Stomach (tissue), 8 donors: ENCODE measurements at regions not wholly inside any gene's neighbourhood (a gene's known extent, or its start where the extent isn't known, plus 50 kb on each side); places are given as distances from the start of the nearest gene placed in this dataset.
"Not testable (repeated sequence)": the region's sequence is repeated elsewhere in the genome, so short reads cannot be mapped to it uniquely, and the experiment has no call there.

Experiments
- DNase-seq, 2 donors: peaks; one replicate each; pipeline versions ENCODE4 v3.0.0 to v3.0.0-alpha.2; 2013 to 2019
- H3K27ac ChIP-seq, 5 donors: fragments of 200-600 bp in 4 of 5; sonication (generic) in 4 of 5; one replicate each; pipeline ENCODE4 v1.5.1; 2013 to 2019; ENCODE audit warnings: mild to moderate bottlenecking in 1 of 5, moderate library complexity in 1 of 5
- H3K27me3 ChIP-seq, 3 donors: fragments of 200-600 bp; sonication (generic); one replicate each; pipeline ENCODE4 v1.5.1; 2017 to 2019; ENCODE audit warnings: mixed run types in 1 of 3
- H3K36me3 ChIP-seq, 4 donors: fragments of 200-600 bp; sonication (generic); 1 replicate in 3 of 4; 2 replicates in 1 of 4; pipeline ENCODE4 v1.5.1; 2016 to 2019
- H3K4me1 ChIP-seq, 4 donors: fragments of 200-600 bp; sonication (generic); one replicate each; pipeline ENCODE4 v1.5.1; 2016 to 2019
- H3K4me3 ChIP-seq, 4 donors: fragments of 200-600 bp; sonication (generic) in 3 of 4; one replicate each; pipeline ENCODE4 v1.5.1; 2016 to 2019; ENCODE audit warnings: mild to moderate bottlenecking in 1 of 4
- H3K9me3 ChIP-seq, 4 donors: fragments of 200-600 bp; sonication (generic); one replicate each; pipeline ENCODE4 v1.5.1; 2016 to 2019
- EP300 ChIP-seq: sonication (generic); formaldehyde crosslinking; IDR thresholded peaks from one replicate; pipeline ENCODE4 v1.6.1; 2017; ENCODE audit warnings: antibody characterized with exemption
- POLR2A ChIP-seq, 4 donors: fragments of 450-650 bp; IDR thresholded peaks; one replicate each; pipeline ENCODE4 v1.6.1; 2016; ENCODE audit warnings: antibody characterized with exemption in 4 of 4, control low read depth in 2 of 4, mild to moderate bottlenecking in 1 of 4, moderate library complexity in 1 of 4
- POLR2AphosphoS5 ChIP-seq, 3 donors: sonication (generic); formaldehyde crosslinking; IDR thresholded peaks; one replicate each; pipeline ENCODE4 v1.6.1; 2016; ENCODE audit warnings: antibody characterized with exemption in 3 of 3
- WGBS, 5 donors: extraction: QIAGEN DNeasy Blood & Tissue Kit in 3 of 5; methylation state at CpG; one replicate each; pipeline versions ENCODE4 v1.1.5 to v1.1.7; 2013 to 2018; 5-methylcytosine and 5-hydroxymethylcytosine counted together
- intact Hi-C: fragments of 100-400 bp; cut with DNase I; formaldehyde crosslinking; loops from one replicate; pipeline ENCODE4 v1.15.1; 2023; ENCODE audit warnings: low total_unique reads
- TF ChIP-seq, protein P1 (sequence below), 7 experiments: fragments of 450-650 bp in 4 of 7; fragments of 200-600 bp in 3 of 7; sonication (generic) in 3 of 7; IDR thresholded peaks; one replicate each; pipeline ENCODE4 v1.5.1; 2016 to 2019; ENCODE audit warnings: antibody characterized with exemption in 7 of 7, control low read depth in 2 of 7, mild to moderate bottlenecking in 1 of 7
- donor health status: healthy with polysubstance abuse.
- donor health status: Bipolar disorder and iron deficiency.
- donor health status: healthy.

DNA sequence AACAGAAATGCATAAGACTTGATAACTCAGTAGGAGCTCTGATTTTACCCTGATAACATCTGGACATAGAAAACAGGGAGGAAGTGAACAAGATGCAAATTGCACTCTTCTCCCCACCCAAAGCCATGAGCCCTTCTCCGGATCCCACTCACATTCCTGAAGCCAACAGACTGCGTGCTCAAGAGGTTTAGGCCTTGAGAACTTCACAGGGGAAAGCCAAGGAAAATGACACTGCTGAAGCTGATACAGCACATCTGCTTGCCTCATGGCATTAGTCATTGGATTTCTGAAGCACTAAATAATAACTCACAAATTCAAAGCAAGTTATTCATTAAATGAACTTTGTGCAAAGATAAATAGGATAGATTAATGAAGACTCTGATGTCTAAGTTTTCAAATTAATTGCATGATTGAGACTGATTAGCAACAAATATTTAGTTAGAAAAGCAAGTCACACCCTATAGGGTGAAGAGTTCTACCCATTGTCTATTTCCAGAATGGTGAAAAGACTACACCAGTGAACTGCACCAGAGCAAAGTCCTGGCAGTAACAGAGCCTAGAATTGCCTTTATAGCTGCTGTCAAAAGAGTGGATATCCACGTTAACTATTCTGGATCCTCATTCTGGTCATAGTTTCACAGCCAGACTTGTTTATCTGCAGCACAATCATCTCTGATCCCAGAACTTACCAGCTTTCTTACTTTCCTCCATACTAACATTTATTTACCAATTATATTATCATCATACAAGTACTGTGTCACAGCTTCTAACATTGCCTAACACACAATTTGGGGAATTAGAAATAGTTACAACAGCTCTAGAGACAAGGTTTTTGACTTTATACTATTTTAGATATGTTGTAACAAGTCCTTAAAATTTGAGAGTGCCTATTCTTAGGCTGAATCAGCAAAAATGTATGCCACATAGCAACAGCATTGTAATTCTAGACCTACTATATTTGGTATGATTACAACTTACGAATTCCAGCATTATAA is 432.1 kb upstream of the RGMB start:
- H3K27ac ChIP-seq: peak overlapping the region in 1 of 5 donors; percentile 39
- intact Hi-C loops: no loop called here
- no peaks in the 10 kb centered on the region for H3K9me3 ChIP-seq
- TF ChIP-seq POLR2A (IDR thresholded peaks at IDR 0.05): no peak
- TF ChIP-seq, protein P1, sequence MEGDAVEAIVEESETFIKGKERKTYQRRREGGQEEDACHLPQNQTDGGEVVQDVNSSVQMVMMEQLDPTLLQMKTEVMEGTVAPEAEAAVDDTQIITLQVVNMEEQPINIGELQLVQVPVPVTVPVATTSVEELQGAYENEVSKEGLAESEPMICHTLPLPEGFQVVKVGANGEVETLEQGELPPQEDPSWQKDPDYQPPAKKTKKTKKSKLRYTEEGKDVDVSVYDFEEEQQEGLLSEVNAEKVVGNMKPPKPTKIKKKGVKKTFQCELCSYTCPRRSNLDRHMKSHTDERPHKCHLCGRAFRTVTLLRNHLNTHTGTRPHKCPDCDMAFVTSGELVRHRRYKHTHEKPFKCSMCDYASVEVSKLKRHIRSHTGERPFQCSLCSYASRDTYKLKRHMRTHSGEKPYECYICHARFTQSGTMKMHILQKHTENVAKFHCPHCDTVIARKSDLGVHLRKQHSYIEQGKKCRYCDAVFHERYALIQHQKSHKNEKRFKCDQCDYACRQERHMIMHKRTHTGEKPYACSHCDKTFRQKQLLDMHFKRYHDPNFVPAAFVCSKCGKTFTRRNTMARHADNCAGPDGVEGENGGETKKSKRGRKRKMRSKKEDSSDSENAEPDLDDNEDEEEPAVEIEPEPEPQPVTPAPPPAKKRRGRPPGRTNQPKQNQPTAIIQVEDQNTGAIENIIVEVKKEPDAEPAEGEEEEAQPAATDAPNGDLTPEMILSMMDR (IDR thresholded peaks at IDR 0.05): no peak
- no peak for TF ChIP-seq POLR2AphosphoS5 (IDR thresholded peaks at IDR 0.05)
- TF ChIP-seq EP300: no peak
- WGBS, 5 donors: 67 to 78% (median 73%) methylated on average over 4 of the region's 4 CpGs
- no peaks in the 10 kb centered on the region for H3K4me1 ChIP-seq
- no peaks in the 10 kb centered on the region for H3K27me3 ChIP-seq
- no peak overlapping the region for H3K4me3 ChIP-seq
- peak in 1 of 2 donors; percentile 61 for DNase-seq
- no peaks in the 10 kb centered on the region for H3K36me3 ChIP-seq

DNA sequence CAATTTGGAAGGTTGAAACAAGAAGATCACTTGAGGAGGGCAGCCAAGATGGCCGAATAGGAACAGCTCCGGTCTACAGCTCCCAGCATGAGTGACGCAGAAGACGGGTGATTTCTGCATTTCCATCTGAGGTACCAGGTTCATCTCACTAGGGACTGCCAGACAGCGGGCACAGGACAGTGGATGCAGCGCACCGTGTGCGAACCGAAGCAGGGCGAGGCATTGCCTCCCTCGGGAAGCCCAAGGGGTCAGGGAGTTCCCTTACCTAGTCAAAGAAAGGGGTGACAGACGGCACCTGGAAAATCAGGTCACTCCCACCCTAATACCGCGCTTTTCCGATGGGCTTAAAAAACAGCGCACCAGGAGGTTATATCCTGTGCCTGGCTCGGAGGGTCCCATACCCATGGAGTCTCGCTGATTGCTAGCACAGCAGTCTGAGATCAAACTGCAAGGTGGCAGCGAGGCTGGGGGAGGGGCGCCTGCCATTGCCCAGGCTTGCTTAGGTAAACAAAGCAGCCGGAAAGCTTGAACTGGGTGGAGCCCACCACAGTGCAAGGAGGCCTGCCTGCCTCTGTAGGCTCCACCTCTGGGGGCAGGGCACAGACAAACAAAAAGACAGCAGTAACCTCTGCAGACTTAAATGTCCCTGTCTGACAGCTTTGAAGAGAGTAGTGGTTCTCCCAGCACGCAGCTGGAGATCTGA is 430.4 kb upstream of the RGMB start:
- H3K9me3 ChIP-seq, H3K27ac ChIP-seq, H3K4me3 ChIP-seq, DNase-seq, H3K36me3 ChIP-seq, H3K4me1 ChIP-seq, intact Hi-C loops, H3K27me3 ChIP-seq: not testable (repeated sequence)
- WGBS, 5 donors: 90 to 94% (median 91%) methylated on average over 19 to 22 of the region's 22 CpGs

DNA sequence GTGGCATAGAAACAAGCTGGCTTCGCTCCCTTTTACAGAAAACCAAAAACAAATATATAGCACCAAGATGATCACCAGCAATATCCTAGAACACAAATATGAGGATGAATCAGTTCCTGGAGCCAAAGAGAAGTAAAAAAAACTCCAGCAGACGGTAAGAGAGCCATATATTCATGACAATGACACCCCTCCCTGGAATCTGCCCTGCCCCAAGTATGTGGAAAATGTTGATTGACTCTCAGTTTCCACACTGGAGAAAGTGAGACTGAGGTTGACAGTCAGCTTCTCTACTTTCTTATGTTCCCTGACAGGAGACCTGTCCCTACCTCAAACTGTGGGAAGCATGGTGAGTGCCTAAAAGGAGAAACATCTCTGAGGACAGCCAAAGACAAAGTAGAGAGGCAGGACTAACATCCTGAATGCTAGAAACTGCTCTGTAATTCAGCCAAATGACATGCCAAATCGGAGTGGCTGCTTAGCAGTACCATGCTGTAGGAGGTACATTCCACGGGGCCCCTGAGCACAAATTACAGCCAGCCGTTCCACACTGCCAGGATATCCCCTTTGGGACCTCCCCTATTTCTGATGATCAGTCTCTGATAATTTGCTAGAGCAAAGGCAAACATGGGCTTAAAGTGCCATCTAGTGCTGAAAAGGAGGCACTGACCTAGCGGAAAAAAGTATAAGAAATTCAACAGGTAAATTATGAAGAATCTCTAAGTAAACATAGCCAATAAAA is 424.0 kb upstream of the RGMB start:
- WGBS, 5 donors: 80 to 92% (median 85%) methylated on average over 6 of the region's 6 CpGs
- Histone ChIP-seq H3K4me1 (no peaks in the 10 kb centered on the region), H3K27me3 (no peaks in the 10 kb centered on the region), H3K9me3 (peaks cover 0 to 18% (median 4%) of the 10 kb centered on the region in 4 donors), H3K4me3 (no peak overlapping the region), H3K27ac (no peak overlapping the region), H3K36me3 (no peaks in the 10 kb centered on the region)
- no peak for DNase-seq
- intact Hi-C loops: no loop called here
- TF ChIP-seq EP300 (no peak), POLR2AphosphoS5 (IDR thresholded peaks at IDR 0.05) (no peak), POLR2A (IDR thresholded peaks at IDR 0.05) (no peak)
- TF ChIP-seq, protein P1 (IDR thresholded peaks at IDR 0.05): no peak

DNA sequence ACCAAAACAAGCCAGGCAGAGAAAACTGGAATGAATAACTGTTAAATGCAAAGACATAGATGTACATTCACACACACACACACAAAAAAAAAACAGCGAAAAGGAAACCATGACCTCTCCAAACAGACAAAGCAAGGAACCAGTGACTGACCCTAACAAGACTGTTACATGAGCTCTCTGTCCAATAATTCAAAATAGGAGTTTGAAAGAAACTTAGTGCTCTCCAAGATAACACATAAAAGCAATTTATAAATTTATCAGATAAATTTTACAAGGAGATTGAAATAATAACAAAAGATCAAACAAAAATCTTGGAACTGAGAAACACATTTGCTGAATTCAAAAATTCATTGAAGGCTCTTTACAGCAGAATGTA is 423.5 kb upstream of the RGMB start:
- intact Hi-C loops: no loop called here
- H3K9me3 ChIP-seq: peaks cover 0 to 18% (median 4%) of the 10 kb centered on the region in 4 donors
- 90 to 100% (median 94%) methylated on average over 1 of the region's 1 CpG for WGBS, 5 donors
- H3K36me3 ChIP-seq: no peaks in the 10 kb centered on the region
- H3K4me1 ChIP-seq: no peaks in the 10 kb centered on the region
- TF ChIP-seq POLR2AphosphoS5 (IDR thresholded peaks at IDR 0.05): no peak
- no peak for TF ChIP-seq POLR2A (IDR thresholded peaks at IDR 0.05)
- TF ChIP-seq EP300: no peak
- TF ChIP-seq, protein P1 (IDR thresholded peaks at IDR 0.05): no peak
- no peaks in the 10 kb centered on the region for H3K27me3 ChIP-seq
- H3K4me3 ChIP-seq: no peak overlapping the region
- no peak for DNase-seq
- no peak overlapping the region for H3K27ac ChIP-seq
